OCI-M1 (cell line): ENCODE measurements at regions not wholly inside any gene's neighbourhood (a gene's known extent, or its start where the extent isn't known, plus 50 kb on each side); places are given as distances from the start of the nearest gene placed in this dataset.

Source experiments
- DNase-seq: peaks from one replicate; lab custom pipeline; 2025; lab: John Stamatoyannopoulos, UW

- peak; percentile 63 for DNase-seq
Measured at GRCh38 chr4:120977435-120977997, 55.0 kb upstream of the PRDM5 start.

GRCh38 chr4:120973207-120973606, 50.7 kb upstream of the PRDM5 start:
- DNase-seq, result no peak
